GM23248 (cell line): ENCODE measurements at regions not wholly inside any gene's neighbourhood (a gene's known extent, or its start where the extent isn't known, plus 50 kb on each side); places are given as distances from the start of the nearest gene placed in this dataset.

Experiments
- DNase-seq: peaks from one replicate; pipeline ENCODE4 v3.0.0-alpha.2; 2015
- H2AFZ ChIP-seq: fragments of 200-600 bp; sonication (generic); 2 replicates; pipeline ENCODE4 v1.6.1; 2016; ENCODE audit warnings: antibody characterized with exemption
- H3F3A ChIP-seq: fragments of 200-600 bp; sonication (generic); 2 replicates; pipeline ENCODE4 v1.6.1; 2016; ENCODE audit warnings: mild to moderate bottlenecking, antibody characterized with exemption, mixed run types; ENCODE audit not compliant: insufficient read depth
- H3K27ac ChIP-seq: fragments of 200-600 bp; sonication (generic); 2 replicates; pipeline ENCODE4 v1.5.1; 2016; ENCODE audit warnings: mild to moderate bottlenecking
- H3K27me3 ChIP-seq: fragments of 200-600 bp; sonication (generic); replicated peaks from 2 replicates; pipeline ENCODE4 v1.6.1; 2016; ENCODE audit warnings: mild to moderate bottlenecking; ENCODE audit not compliant: insufficient read depth
- H3K36me3 ChIP-seq: fragments of 200-600 bp; sonication (generic); 2 replicates; pipeline ENCODE4 v1.6.1; 2016; ENCODE audit warnings: low read depth, mild to moderate bottlenecking
- H3K4me1 ChIP-seq: fragments of 200-600 bp; sonication (generic); 2 replicates; pipeline ENCODE4 v1.6.1; 2016; ENCODE audit warnings: mild to moderate bottlenecking; ENCODE audit not compliant: insufficient read depth
- H3K4me2 ChIP-seq: fragments of 200-600 bp; sonication (generic); one replicate; pipeline ENCODE4 v1.6.1; 2016; ENCODE audit warnings: mild to moderate bottlenecking; ENCODE audit not compliant: unreplicated experiment
- H3K4me3 ChIP-seq: fragments of 200-600 bp; sonication (generic); 2 replicates; pipeline ENCODE4 v1.5.1; 2016; ENCODE audit warnings: mild to moderate bottlenecking
- H3K79me2 ChIP-seq: fragments of 200-600 bp; sonication (generic); 2 replicates; pipeline ENCODE4 v1.6.1; 2016; ENCODE audit warnings: mild to moderate bottlenecking; ENCODE audit not compliant: insufficient read depth
- H3K9ac ChIP-seq: fragments of 200-600 bp; sonication (generic); 2 replicates; pipeline ENCODE4 v1.6.1; 2016; ENCODE audit warnings: mild to moderate bottlenecking
- H3K9me2 ChIP-seq: fragments of 200-600 bp; sonication (generic); 2 replicates; pipeline ENCODE4 v1.6.1; 2016; ENCODE audit warnings: mixed run types, mild to moderate bottlenecking, moderate library complexity; ENCODE audit not compliant: insufficient read depth
- H3K9me3 ChIP-seq: fragments of 200-600 bp; sonication (generic); one replicate; pipeline ENCODE4 v1.6.1; 2017; ENCODE audit warnings: low read depth
- H4K20me1 ChIP-seq: fragments of 200-600 bp; sonication (generic); 2 replicates; pipeline ENCODE4 v1.6.0; 2016; ENCODE audit not compliant: insufficient read depth
- EZH2 ChIP-seq: fragments of 200-600 bp; sonication (generic); IDR thresholded peaks from 2 replicates; pipeline ENCODE4 v1.6.1; 2018; ENCODE audit warnings: antibody characterized with exemption, mild to moderate bottlenecking; ENCODE audit not compliant: insufficient read depth, poor library complexity, severe bottlenecking
- EZH2phosphoT487 ChIP-seq: fragments of 200-600 bp; sonication (generic); IDR thresholded peaks from 2 replicates; pipeline ENCODE4 v1.6.1; 2018; ENCODE audit warnings: antibody characterized with exemption, moderate library complexity, mild to moderate bottlenecking, low read depth; ENCODE audit not compliant: insufficient read depth
- WGBS, 2 experiments: methylation state at CpG; one replicate each; pipeline ENCODE4 v1.1.6; 2015 to 2017; ENCODE audit warnings: low lambda C conversion rate in 2 of 2, low coverage in 1 of 2; ENCODE audit errors: missing lambda C conversion rate in 2 of 2; 5-methylcytosine and 5-hydroxymethylcytosine counted together
- in situ Hi-C: fragments of 300-500 bp; cut with MboI; formaldehyde crosslinking; loops from 2 replicates; pipeline ENCODE4 v1.15.0; 2020

GRCh38 chr14:95466506-95466905 is 49.9 kb downstream of the SYNE3 start:
- Histone ChIP-seq H3K9me2 (no peaks in the 10 kb centered on the region), H3F3A (no peaks in the 10 kb centered on the region), H4K20me1 (no peaks in the 10 kb centered on the region), H3K9ac (no peak overlapping the region), H3K27me3 (no peaks in the 10 kb centered on the region), H3K4me2 (no peak overlapping the region), H3K79me2 (no peaks in the 10 kb centered on the region), H2AFZ (no peak overlapping the region), H3K4me3 (no peak overlapping the region), H3K36me3 (no peaks in the 10 kb centered on the region), H3K4me1 (0 out of 2 replicates have a peak, but pooled peaks cover 2% of the 10 kb centered on the region), H3K9me3 (no peaks in the 10 kb centered on the region), H3K27ac (no peak overlapping the region)
- DNase-seq = no peak
- in situ Hi-C loops = no loop called here
- 44 to 50% methylated on average over 4 of the region's 4 CpGs for WGBS, 2 experiments
- no peak for TF ChIP-seq EZH2
- TF ChIP-seq EZH2phosphoT487 = no peak

- Histone ChIP-seq H3K9me2 (no peaks in the 10 kb centered on the region), H2AFZ (no peak overlapping the region), H3K9ac (no peak overlapping the region), H3K27me3 (no peaks in the 10 kb centered on the region), H4K20me1 (no peaks in the 10 kb centered on the region), H3K36me3 (no peaks in the 10 kb centered on the region), H3K4me3 (no peak overlapping the region), H3K4me2 (no peak overlapping the region), H3K79me2 (no peaks in the 10 kb centered on the region), H3F3A (no peaks in the 10 kb centered on the region), H3K9me3 (no peaks in the 10 kb centered on the region), H3K4me1 (0 out of 2 replicates have a peak, but pooled peaks cover under 1% of the 10 kb centered on the region), H3K27ac (no peak overlapping the region)
- 94% methylated on average over 15 of the region's 15 CpGs for WGBS, 2 experiments
- no peak for TF ChIP-seq EZH2
- no peak for TF ChIP-seq EZH2phosphoT487
- in situ Hi-C loops = no loop called here
- DNase-seq = no peak
These were observed 50.5 kb downstream of the SYNE3 start for GRCh38 chr14:95465936-95466335.

GRCh38 chr14:95465358-95465757 is 51.1 kb downstream of the SYNE3 start:
- WGBS, 2 experiments = 73 to 92% methylated on average over 2 of the region's 3 CpGs
- H3K27ac ChIP-seq = no peak overlapping the region
- H3K36me3 ChIP-seq = no peaks in the 10 kb centered on the region
- no peaks in the 10 kb centered on the region for H3K9me2 ChIP-seq
- H3K79me2 ChIP-seq = no peaks in the 10 kb centered on the region
- in situ Hi-C loops = no loop called here
- no peak overlapping the region for H3K4me3 ChIP-seq
- no peak overlapping the region for H2AFZ ChIP-seq
- no peaks in the 10 kb centered on the region for H3K9me3 ChIP-seq
- no peak for DNase-seq
- H3K4me1 ChIP-seq = peaks cover 5% of the 10 kb centered on the region; the same call in 1 of the 2 replicates
- no peaks in the 10 kb centered on the region for H3F3A ChIP-seq
- H3K4me2 ChIP-seq = no peak overlapping the region
- no peaks in the 10 kb centered on the region for H4K20me1 ChIP-seq
- TF ChIP-seq EZH2 = no peak
- no peak for TF ChIP-seq EZH2phosphoT487
- no peaks in the 10 kb centered on the region for H3K27me3 ChIP-seq
- no peak overlapping the region for H3K9ac ChIP-seq

DNA sequence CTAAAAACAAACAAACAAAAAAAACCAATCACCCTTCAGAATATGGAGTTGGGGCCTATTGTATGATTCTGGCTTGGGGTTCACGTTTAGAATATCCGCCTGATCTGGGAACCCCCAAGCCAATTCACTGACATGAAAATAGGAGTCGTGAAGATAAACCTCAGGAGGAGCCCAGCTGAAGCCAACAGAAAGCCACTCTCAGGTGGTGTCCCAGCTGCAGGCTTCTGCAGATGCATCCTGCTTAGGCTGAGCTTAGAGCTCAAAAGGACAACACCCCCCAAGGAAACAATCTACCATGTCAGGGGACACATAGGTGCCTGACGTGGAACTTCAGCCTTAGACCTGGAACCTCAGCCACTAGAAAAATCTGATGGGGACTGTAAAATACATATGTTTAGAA is 51.9 kb downstream of the SYNE3 start:
- in situ Hi-C loops = no loop called here
- Histone ChIP-seq H3K9me2 (no peaks in the 10 kb centered on the region), H3K4me3 (no peak overlapping the region), H3K4me2 (no peak overlapping the region), H3K9me3 (no peaks in the 10 kb centered on the region), H3K36me3 (no peaks in the 10 kb centered on the region), H4K20me1 (no peaks in the 10 kb centered on the region), H3K4me1 (peaks cover 5% of the 10 kb centered on the region; the same call in 1 of the 2 replicates), H3K79me2 (no peaks in the 10 kb centered on the region), H2AFZ (no peak overlapping the region), H3F3A (no peaks in the 10 kb centered on the region), H3K27me3 (no peaks in the 10 kb centered on the region), H3K27ac (no peak overlapping the region), H3K9ac (no peak overlapping the region)
- WGBS, 2 experiments = 96 to 99% methylated on average over 4 of the region's 4 CpGs
- DNase-seq = no peak
- TF ChIP-seq EZH2phosphoT487 (no peak), EZH2 (no peak)

DNA sequence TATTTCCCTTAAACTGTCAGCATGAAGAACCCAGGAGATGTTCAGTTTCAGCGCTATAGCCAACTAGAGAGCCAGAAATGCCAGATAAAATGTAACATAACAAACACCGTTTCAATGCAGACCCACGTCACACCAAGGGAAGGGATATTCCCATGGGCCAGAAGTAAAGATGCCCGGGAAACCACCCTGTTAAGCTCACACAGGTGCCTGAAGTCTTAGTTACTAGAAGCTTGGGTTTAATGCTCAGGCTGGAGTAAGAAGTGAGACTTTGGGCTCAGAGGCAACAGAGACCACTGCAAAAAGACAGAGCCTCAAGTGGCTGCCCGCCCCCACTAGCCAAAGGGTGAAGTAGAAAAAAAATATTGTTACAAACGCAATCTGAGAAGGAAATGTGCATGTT is 52.3 kb downstream of the SYNE3 start:
- no peaks in the 10 kb centered on the region for H3K9me2 ChIP-seq
- no peaks in the 10 kb centered on the region for H3K36me3 ChIP-seq
- H3K27ac ChIP-seq = no peak overlapping the region
- H2AFZ ChIP-seq = no peak overlapping the region
- no peak overlapping the region for H3K9ac ChIP-seq
- no peaks in the 10 kb centered on the region for H3K79me2 ChIP-seq
- no peaks in the 10 kb centered on the region for H3K27me3 ChIP-seq
- TF ChIP-seq EZH2phosphoT487 = no peak
- no peak for TF ChIP-seq EZH2
- in situ Hi-C loops = no loop called here
- no peak for DNase-seq
- no peak overlapping the region for H3K4me2 ChIP-seq
- peaks cover 5% of the 10 kb centered on the region; the same call in 1 of the 2 replicates for H3K4me1 ChIP-seq
- H3F3A ChIP-seq = no peaks in the 10 kb centered on the region
- no peaks in the 10 kb centered on the region for H4K20me1 ChIP-seq
- H3K9me3 ChIP-seq = no peaks in the 10 kb centered on the region
- no peak overlapping the region for H3K4me3 ChIP-seq
- 91 to 92% methylated on average over 6 of the region's 6 CpGs for WGBS, 2 experiments
